ENCODE measurements at regions not wholly inside any gene's neighbourhood (a gene's known extent, or its start where the extent isn't known, plus 50 kb on each side); places are given as distances from the start of the nearest gene placed in this dataset.

- H3K9ac ChIP-seq (ENCODE audit: low read length): no peak overlapping the region
- H3K36me3 ChIP-seq (ENCODE audit: insufficient read depth, low read length): no peaks in the 10 kb centered on the region
- H3F3A ChIP-seq (ENCODE audit: insufficient read depth, low read length, poor library complexity, severe bottlenecking): no peaks in the 10 kb centered on the region
- no peaks in the 10 kb centered on the region for H3K27me3 ChIP-seq (ENCODE audit: insufficient read depth, low read depth, low read length)
- no peaks in the 10 kb centered on the region for H3K79me2 ChIP-seq (replicated peaks; ENCODE audit: insufficient read depth, low read length)
- no peak overlapping the region for H3K4me3 ChIP-seq (ENCODE audit: low read length)
- no peaks in the 10 kb centered on the region for H4K20me1 ChIP-seq (ENCODE audit: insufficient read depth)
- TF ChIP-seq TAF1 (IDR thresholded peaks at IDR 0.05; ENCODE audit: low read depth): no peak
- no peak for TF ChIP-seq POLR2AphosphoS5 (IDR thresholded peaks at IDR 0.05)
- no peak for TF ChIP-seq RAD21 (conservative IDR thresholded peaks at IDR 0.05)
- no peak for TF ChIP-seq EZH2 (IDR thresholded peaks at IDR 0.05; ENCODE audit: borderline replicate concordance, insufficient read depth, low read length, poor library complexity, severe bottlenecking)
- TF ChIP-seq MXI1 (conservative IDR thresholded peaks at IDR 0.05; ENCODE audit: poor library complexity, severe bottlenecking): no peak
- no peak for TF ChIP-seq SMC3 (conservative IDR thresholded peaks at IDR 0.05; ENCODE audit: poor library complexity)
- no peak for TF ChIP-seq CTCF (IDR thresholded peaks at IDR 0.05; ENCODE audit: poor library complexity, severe bottlenecking)
- no peak for TF ChIP-seq REST (IDR thresholded peaks at IDR 0.05; ENCODE audit: borderline replicate concordance)
- TF ChIP-seq EP300 (conservative IDR thresholded peaks at IDR 0.05; ENCODE audit: poor library complexity, severe bottlenecking): no peak
- no peaks in the 10 kb centered on the region for H3K9me3 ChIP-seq (ENCODE audit: low read length)
- H2AFZ ChIP-seq (ENCODE audit: low read depth, low read length): no peak overlapping the region
- H3K4me2 ChIP-seq (ENCODE audit: low read length): no peak overlapping the region
- H3K27ac ChIP-seq (ENCODE audit: low read length): no peak overlapping the region
- H3K9me2 ChIP-seq (ENCODE audit: insufficient read depth, low read length): no peaks in the 10 kb centered on the region
These were observed 999.4 kb upstream of the GJE1 start for GRCh38 chr6:141133346-141133745.

GRCh38 chr6:141131616-141132015 is 1001.1 kb upstream of the GJE1 start:
- no peak overlapping the region for H3K9ac ChIP-seq (ENCODE audit: low read length)
- H4K20me1 ChIP-seq (ENCODE audit: insufficient read depth): no peaks in the 10 kb centered on the region
- H3K79me2 ChIP-seq (replicated peaks; ENCODE audit: insufficient read depth, low read length): no peaks in the 10 kb centered on the region
- H2AFZ ChIP-seq (ENCODE audit: low read depth, low read length): no peak overlapping the region
- H3K27ac ChIP-seq (ENCODE audit: low read length): no peak overlapping the region
- H3K9me3 ChIP-seq (ENCODE audit: low read length): no peaks in the 10 kb centered on the region
- TF ChIP-seq MXI1 (conservative IDR thresholded peaks at IDR 0.05; ENCODE audit: poor library complexity, severe bottlenecking) (no peak), EZH2 (IDR thresholded peaks at IDR 0.05; ENCODE audit: borderline replicate concordance, insufficient read depth, low read length, poor library complexity, severe bottlenecking) (no peak), RAD21 (conservative IDR thresholded peaks at IDR 0.05) (no peak), POLR2AphosphoS5 (IDR thresholded peaks at IDR 0.05) (no peak), CTCF (IDR thresholded peaks at IDR 0.05; ENCODE audit: poor library complexity, severe bottlenecking) (no peak), SMC3 (conservative IDR thresholded peaks at IDR 0.05; ENCODE audit: poor library complexity) (no peak), EP300 (conservative IDR thresholded peaks at IDR 0.05; ENCODE audit: poor library complexity, severe bottlenecking) (no peak), TAF1 (IDR thresholded peaks at IDR 0.05; ENCODE audit: low read depth) (no peak), REST (IDR thresholded peaks at IDR 0.05; ENCODE audit: borderline replicate concordance) (no peak)
- no peaks in the 10 kb centered on the region for H3K36me3 ChIP-seq (ENCODE audit: insufficient read depth, low read length)
- no peaks in the 10 kb centered on the region for H3K27me3 ChIP-seq (ENCODE audit: insufficient read depth, low read depth, low read length)
- no peaks in the 10 kb centered on the region for H3F3A ChIP-seq (ENCODE audit: insufficient read depth, low read length, poor library complexity, severe bottlenecking)
- no peaks in the 10 kb centered on the region for H3K9me2 ChIP-seq (ENCODE audit: insufficient read depth, low read length)
- H3K4me3 ChIP-seq (ENCODE audit: low read length): no peak overlapping the region
- H3K4me2 ChIP-seq (ENCODE audit: low read length): no peak overlapping the region

Measured in neural cell (in vitro differentiated cells).